H9 (cell line): ENCODE measurements at regions not wholly inside any gene's neighbourhood (a gene's known extent, or its start where the extent isn't known, plus 50 kb on each side); places are given as distances from the start of the nearest gene placed in this dataset.

Experiments used
- DNase-seq: peaks from one replicate; pipeline ENCODE4 v3.0.0-alpha.2; 2017
- H2AFZ ChIP-seq: one replicate; pipeline ENCODE4 v1.6.1; 2013; ENCODE audit warnings: mild to moderate bottlenecking, low read length, control low read depth, moderate library complexity
- H2AK5ac ChIP-seq: 2 replicates; pipeline ENCODE4 v1.6.1; 2013; ENCODE audit warnings: low read length, control low read depth, mixed read lengths; ENCODE audit not compliant: insufficient read length
- H2BK120ac ChIP-seq: one replicate; pipeline ENCODE4 v1.6.1; 2013; ENCODE audit warnings: low read depth, mild to moderate bottlenecking, low read length, control low read depth, inconsistent platforms; ENCODE audit not compliant: poor library complexity, severe bottlenecking
- H2BK12ac ChIP-seq: 2 replicates; pipeline ENCODE4 v1.6.1; 2013; ENCODE audit warnings: low read length, control low read depth, mixed read lengths, low read depth; ENCODE audit not compliant: insufficient read length
- H2BK15ac ChIP-seq: 2 replicates; pipeline ENCODE4 v1.6.1; 2013; ENCODE audit warnings: low read depth, low read length, control low read depth
- H2BK20ac ChIP-seq: one replicate; pipeline ENCODE4 v1.6.1; 2013; ENCODE audit warnings: low read depth, mild to moderate bottlenecking, low read length, control low read depth, inconsistent platforms; ENCODE audit not compliant: poor library complexity, severe bottlenecking
- H2BK5ac ChIP-seq: 2 replicates; pipeline ENCODE4 v1.6.1; 2013; ENCODE audit warnings: low read length, control low read depth, mixed read lengths; ENCODE audit not compliant: insufficient read length
- H3K14ac ChIP-seq: 2 replicates; pipeline ENCODE4 v1.6.1; 2013; ENCODE audit warnings: low read length, control low read depth; ENCODE audit not compliant: insufficient read depth
- H3K18ac ChIP-seq: 2 replicates; pipeline ENCODE4 v1.6.1; 2013; ENCODE audit warnings: low read depth, mild to moderate bottlenecking, mixed read lengths, low read length, control low read depth; ENCODE audit not compliant: insufficient read length
- H3K23ac ChIP-seq: 2 replicates; pipeline ENCODE4 v1.6.1; 2013; ENCODE audit warnings: low read length, control low read depth, mixed read lengths, low read depth; ENCODE audit not compliant: insufficient read length
- H3K23me2 ChIP-seq: 2 replicates; pipeline ENCODE4 v1.6.1; 2013; ENCODE audit warnings: low read depth, mild to moderate bottlenecking, mixed read lengths, low read length, control low read depth; ENCODE audit not compliant: insufficient read length, poor library complexity, severe bottlenecking
- H3K27ac ChIP-seq: 2 replicates; pipeline ENCODE4 v1.5.1; 2013; ENCODE audit warnings: low read length, control low read depth, mixed read lengths, low read depth; ENCODE audit not compliant: insufficient read length
- H3K27me3 ChIP-seq: 2 replicates; pipeline ENCODE4 v1.6.1; 2013; ENCODE audit warnings: low read length, control low read depth, inconsistent platforms; ENCODE audit not compliant: insufficient read depth
- H3K4ac ChIP-seq: 2 replicates; pipeline ENCODE4 v1.6.1; 2013; ENCODE audit warnings: low read depth, mild to moderate bottlenecking, control low read depth, inconsistent platforms, low read length, moderate library complexity
- H3K4me1 ChIP-seq: 2 replicates; pipeline ENCODE4 v1.6.1; 2013; ENCODE audit warnings: low read length, control low read depth, inconsistent platforms; ENCODE audit not compliant: insufficient read depth
- H3K4me2 ChIP-seq: 2 replicates; pipeline ENCODE4 v1.6.1; 2013; ENCODE audit warnings: low read length, control low read depth, mixed read lengths; ENCODE audit not compliant: insufficient read length, insufficient read depth
- H3K56ac ChIP-seq: 2 replicates; pipeline ENCODE4 v1.6.1; 2013; ENCODE audit warnings: low read depth, mild to moderate bottlenecking, mixed read lengths, low read length, control low read depth; ENCODE audit not compliant: insufficient read length
- H3K79me1 ChIP-seq: 2 replicates; pipeline ENCODE4 v1.6.1; 2013; ENCODE audit warnings: low read depth, mild to moderate bottlenecking, moderate library complexity, low read length, control low read depth, inconsistent platforms; ENCODE audit not compliant: insufficient read depth, poor library complexity, severe bottlenecking
- H3K79me2 ChIP-seq: 2 replicates; pipeline ENCODE4 v1.6.1; 2013; ENCODE audit warnings: low read length, control low read depth, inconsistent platforms; ENCODE audit not compliant: insufficient read depth
- H3K9ac ChIP-seq: 2 replicates; pipeline ENCODE4 v1.6.1; 2013; ENCODE audit warnings: low read length, control low read depth, mixed read lengths; ENCODE audit not compliant: insufficient read length; ENCODE audit errors: extremely low read depth
- H3K9me3 ChIP-seq: one replicate; pipeline ENCODE4 v1.6.1; 2013; ENCODE audit warnings: low read depth, low read length, inconsistent platforms; ENCODE audit not compliant: control insufficient read depth
- H3T11ph ChIP-seq: one replicate; pipeline ENCODE4 v1.6.1; 2013; ENCODE audit warnings: mild to moderate bottlenecking, low read length, control low read depth, inconsistent platforms
- H4K20me1 ChIP-seq: one replicate; pipeline ENCODE4 v1.6.1; 2013; ENCODE audit not compliant: control insufficient read depth, insufficient read length, insufficient read depth
- H4K5ac ChIP-seq: 2 replicates; pipeline ENCODE4 v1.6.1; 2013; ENCODE audit warnings: low read depth, mild to moderate bottlenecking, mixed read lengths, low read length, control low read depth; ENCODE audit not compliant: insufficient read length
- H4K8ac ChIP-seq: replicated peaks from 2 replicates; pipeline ENCODE4 v1.6.1; 2013; ENCODE audit warnings: low read length, control low read depth, mixed read lengths, low read depth; ENCODE audit not compliant: insufficient read length
- H4K91ac ChIP-seq: 2 replicates; pipeline ENCODE4 v1.6.1; 2013; ENCODE audit warnings: low read depth, mild to moderate bottlenecking, moderate library complexity, mixed read lengths, low read length, control low read depth; ENCODE audit not compliant: insufficient read length
- H3K27ac Mint-ChIP-seq, 3 experiments: 2 replicates in 2 of 3; 3 replicates in 1 of 3; pipeline ENCODE4 v1.8.0; 2020 to 2021; ENCODE audit warnings: mixed read lengths in 3 of 3, mild to moderate bottlenecking in 1 of 3, moderate library complexity in 1 of 3
- H3K27me3 Mint-ChIP-seq: 2 replicates; pipeline ENCODE4 v1.8.0; 2021; ENCODE audit warnings: low read depth, mild to moderate bottlenecking, moderate library complexity, mixed read lengths
- H3K36me3 Mint-ChIP-seq, 3 experiments: 2 replicates in 2 of 3; 3 replicates in 1 of 3; pipeline ENCODE4 v1.8.0; 2020 to 2021; ENCODE audit warnings: low read depth in 3 of 3, mixed read lengths in 3 of 3; ENCODE audit not compliant: insufficient read depth in 1 of 3
- H3K4me1 Mint-ChIP-seq, 2 experiments: 2 replicates each; pipeline ENCODE4 v1.8.0; 2020; ENCODE audit warnings: mixed read lengths in 2 of 2
- H3K4me3 Mint-ChIP-seq, 2 experiments: 2 replicates in 1 of 2; 3 replicates in 1 of 2; pipeline ENCODE4 v1.8.0; 2020 to 2021; ENCODE audit warnings: mild to moderate bottlenecking in 2 of 2, mixed read lengths in 2 of 2, moderate library complexity in 1 of 2
- H3K9me3 Mint-ChIP-seq, 2 experiments: 2 replicates in 1 of 2; 3 replicates in 1 of 2; pipeline ENCODE4 v1.8.0; 2020; ENCODE audit warnings: mild to moderate bottlenecking in 2 of 2, mixed read lengths in 2 of 2, moderate library complexity in 1 of 2
- CTCF ChIP-seq: fragments of 200-600 bp; sonication (generic); conservative IDR thresholded peaks from 3 replicates; pipeline ENCODE4 v1.8.0; 2021; ENCODE audit warnings: antibody characterized with exemption, mild to moderate bottlenecking
- WGBS: extraction: QIAGEN DNeasy Blood & Tissue Kit; methylation state at CpG from one replicate; pipeline ENCODE4 v1.1.7; 2013; ENCODE audit warnings: missing lambda C conversion rate, low lambda C conversion rate, mixed read lengths; ENCODE audit not compliant: insufficient read length; ENCODE audit errors: extremely low coverage; 5-methylcytosine and 5-hydroxymethylcytosine counted together

GRCh38 chr7:16301291-16301690 is 120.0 kb downstream of the CRPPA start:
- Histone ChIP-seq H3K14ac (no peak overlapping the region), H3K23ac (no peak overlapping the region), H2BK15ac (no peak overlapping the region), H2BK12ac (no peak overlapping the region), H3K18ac (no peak overlapping the region), H3K56ac (no peak overlapping the region), H3K23me2 (no peaks in the 10 kb centered on the region), H3K9ac (no peak overlapping the region), H2BK20ac (no peak overlapping the region), H2BK120ac (no peak overlapping the region), H4K91ac (no peak overlapping the region), H3K79me1 (no peaks in the 10 kb centered on the region), H2AFZ (no peak overlapping the region), H2BK5ac (no peak overlapping the region), H3K27me3 (no peaks in the 10 kb centered on the region), H3K9me3 (no peaks in the 10 kb centered on the region), H3K27ac (no peak overlapping the region), H4K20me1 (no peaks in the 10 kb centered on the region), H4K8ac (no peak overlapping the region), H3T11ph (no peak overlapping the region), H3K4ac (no peak overlapping the region), H3K4me2 (no peak overlapping the region), H4K5ac (no peak overlapping the region), H2AK5ac (no peak overlapping the region), H3K4me1 (no peaks in the 10 kb centered on the region), H3K79me2 (no peaks in the 10 kb centered on the region)
- WGBS = no CpG with 5 or more reads among the region's 4 CpGs
- no peaks in the 10 kb centered on the region for H3K27me3 Mint-ChIP-seq
- H3K4me3 Mint-ChIP-seq = no peak overlapping the region
- H3K4me1 Mint-ChIP-seq = no peaks in the 10 kb centered on the region
- H3K27ac Mint-ChIP-seq = no peak overlapping the region; a peak in 1 of 7 replicates
- H3K36me3 Mint-ChIP-seq = no peaks in the 10 kb centered on the region
- H3K9me3 Mint-ChIP-seq = no peaks in the 10 kb centered on the region; a peak in 1 of 5 replicates
- no peak for DNase-seq
- TF ChIP-seq CTCF = no peak
